Activated CD4-positive, alpha-beta T cell treated with anti-CD3 and anti-CD28 coated beads for 48 hours (primary cell): ENCODE measurements at regions not wholly inside any gene's neighbourhood (a gene's known extent, or its start where the extent isn't known, plus 50 kb on each side); places are given as distances from the start of the nearest gene placed in this dataset.
"Not testable (repeated sequence)": the region's sequence is repeated elsewhere in the genome, so short reads cannot be mapped to it uniquely, and the experiment has no call there.

Source experiments
- DNase-seq: peaks from one replicate; pipeline ENCODE4 v3.0.0-alpha.2; 2020

DNA sequence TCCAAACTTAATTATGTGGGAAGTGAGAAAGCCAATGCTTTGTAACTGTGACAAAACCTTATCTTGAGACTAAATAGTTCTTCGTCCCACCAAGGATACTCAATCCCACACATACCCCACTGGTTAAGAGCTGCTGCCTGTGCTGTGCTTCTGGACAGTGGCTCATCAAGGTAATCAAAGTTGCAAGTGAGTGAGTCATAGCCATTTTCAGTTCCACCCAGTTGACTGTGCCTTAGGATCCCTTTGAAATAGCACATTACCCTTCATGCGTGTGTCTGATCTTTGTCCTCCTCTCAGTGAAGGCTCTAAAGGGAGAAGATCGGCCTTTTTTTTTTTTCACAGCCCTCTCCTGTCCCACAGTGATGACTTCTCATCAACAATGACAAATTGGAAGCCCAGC, 706.0 kb upstream of the AUTS2 start:
- no peak for DNase-seq

DNA sequence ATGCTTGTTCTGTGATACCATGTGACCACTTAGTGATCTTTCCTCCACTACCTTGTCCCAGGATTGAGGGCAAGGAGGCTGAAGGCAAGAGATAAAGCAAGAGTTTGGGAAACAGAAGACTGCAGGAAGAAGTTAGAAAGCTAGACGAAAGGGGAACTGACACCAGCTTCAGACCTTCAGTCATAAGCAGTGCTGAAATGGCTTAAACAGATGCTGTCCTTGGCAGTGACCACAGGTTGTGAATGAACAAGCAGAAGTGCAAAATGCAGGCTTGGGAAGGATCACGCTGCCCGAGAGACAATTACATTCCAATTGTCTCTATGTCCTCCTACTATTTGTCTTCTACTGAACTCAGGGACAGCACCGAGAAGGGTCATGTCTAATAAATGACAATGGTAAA, 704.9 kb upstream of the AUTS2 start:
- DNase-seq = no peak

DNA sequence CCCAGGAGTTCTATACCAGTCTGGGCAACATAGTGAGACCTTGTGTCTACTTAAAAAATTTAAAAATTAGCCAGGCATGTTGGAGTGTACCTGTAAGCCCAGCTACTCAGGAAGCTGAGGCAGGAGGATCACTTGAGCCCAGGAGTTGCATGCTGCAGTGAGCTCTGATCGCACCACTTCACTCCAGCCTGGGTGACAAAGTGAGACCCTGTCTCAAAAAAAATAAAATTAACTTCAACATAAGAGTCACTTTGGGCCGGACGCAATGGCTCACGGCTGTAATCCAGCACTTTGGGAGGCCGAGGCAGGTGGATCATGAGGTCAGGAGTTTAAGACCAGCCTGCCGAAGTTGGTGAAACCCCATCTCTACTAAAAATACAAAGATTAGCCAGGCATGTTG, 699.1 kb upstream of the AUTS2 start:
- DNase-seq = not testable (repeated sequence)

DNA sequence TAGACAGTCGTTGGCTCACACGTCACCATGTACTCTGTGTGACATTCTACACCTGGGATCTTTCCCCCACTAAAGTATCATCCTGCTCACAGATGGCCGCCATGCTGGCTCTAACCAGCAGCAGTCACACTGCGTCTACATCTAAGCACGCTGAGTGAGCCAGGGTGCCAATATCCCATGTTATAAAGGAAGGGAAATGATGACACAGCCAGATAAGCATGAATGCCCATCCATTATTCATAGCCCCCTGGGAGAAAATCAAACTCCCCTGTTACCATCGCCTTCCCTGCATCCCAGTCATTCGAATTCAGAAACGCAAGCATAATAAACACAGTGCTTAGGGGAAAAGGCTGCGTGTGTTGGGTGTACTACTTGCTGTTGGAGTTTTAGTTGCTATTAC, 698.2 kb upstream of the AUTS2 start:
- DNase-seq = no peak

DNA sequence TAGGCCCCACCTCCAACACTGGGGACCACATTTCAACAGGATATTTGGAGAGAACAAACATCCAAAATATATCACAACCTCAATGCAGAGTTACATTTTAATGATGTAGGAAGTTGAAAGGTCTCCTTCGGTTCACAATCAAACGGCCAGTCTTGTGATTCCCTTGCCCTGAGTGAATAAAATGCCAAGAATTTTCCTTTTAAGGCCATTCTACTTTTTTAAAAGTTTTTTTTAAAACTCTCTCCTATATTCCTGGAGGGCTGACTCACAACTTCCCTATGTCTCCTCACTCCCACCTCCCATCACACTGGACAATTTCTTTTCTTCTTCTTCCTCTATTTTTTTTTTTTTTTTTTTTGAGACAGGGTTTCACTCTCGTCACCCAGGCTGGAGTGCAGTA, 693.6 kb upstream of the AUTS2 start:
- DNase-seq = no peak

DNA sequence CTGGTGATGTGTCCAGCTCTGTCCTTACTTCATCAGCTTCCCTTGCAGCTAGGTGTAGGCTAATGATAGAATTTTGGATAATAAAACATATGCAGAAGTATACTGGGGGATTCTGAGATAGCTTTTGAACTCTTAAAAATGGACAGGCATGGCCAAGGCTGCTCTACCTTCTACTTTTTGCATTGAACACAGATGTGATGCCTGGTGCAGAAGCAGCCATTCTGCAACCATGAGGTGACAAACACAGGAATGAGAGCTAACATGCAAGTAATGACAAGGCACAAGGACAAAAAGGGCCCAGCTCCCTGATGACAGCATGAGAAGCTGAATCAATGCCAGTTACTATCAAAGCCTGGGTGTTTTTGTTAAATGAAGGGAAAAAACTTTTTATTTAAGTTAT, 686.5 kb upstream of the AUTS2 start:
- no peak for DNase-seq

DNA sequence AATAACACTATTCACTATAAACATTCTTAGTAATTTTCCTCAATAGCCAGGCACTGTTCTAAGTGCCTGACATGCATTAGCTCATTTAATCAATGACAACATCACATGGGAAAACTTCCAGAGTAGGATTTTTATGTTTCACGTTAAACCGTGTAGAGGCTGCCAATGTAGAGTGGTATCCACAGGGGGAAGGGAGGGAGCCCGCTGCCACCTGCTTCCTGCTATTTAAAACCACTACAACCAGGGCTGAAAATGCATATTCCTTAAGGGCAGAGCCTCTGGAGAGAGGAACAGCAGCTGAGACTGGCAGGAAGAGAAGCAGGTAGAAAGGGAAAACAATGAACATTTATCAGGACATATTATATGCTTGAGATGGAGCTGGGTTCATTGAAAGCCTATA, 684.3 kb upstream of the AUTS2 start:
- DNase-seq = no peak

DNA sequence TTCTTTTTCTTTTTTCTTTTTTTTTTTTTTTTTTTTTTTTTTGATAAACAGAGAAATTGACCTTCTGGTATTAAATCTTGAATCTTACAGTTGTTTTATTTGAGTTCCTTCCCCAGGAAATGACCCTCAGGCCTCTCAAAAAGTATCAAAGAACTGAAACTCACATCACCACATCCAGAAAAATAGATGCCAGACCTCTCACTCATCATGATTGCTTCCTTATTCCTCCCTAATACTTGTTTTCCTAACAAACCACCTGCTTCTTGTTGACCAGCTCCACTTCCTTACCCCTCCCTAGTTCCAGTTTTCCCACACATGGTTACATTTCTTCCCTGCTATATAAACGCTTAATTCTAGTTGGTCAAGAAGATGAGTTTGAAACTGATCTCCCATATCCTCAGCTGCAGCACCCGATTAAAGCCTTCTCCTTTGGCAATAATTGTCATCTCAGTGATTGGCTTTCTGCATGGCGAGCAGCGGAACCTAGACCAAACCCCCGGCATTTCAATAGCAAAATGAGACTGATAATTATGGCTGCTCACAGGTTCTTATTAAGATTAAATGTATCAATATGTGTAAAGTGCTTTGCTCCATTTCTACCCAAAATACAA, 681.1 kb upstream of the AUTS2 start:
- no peak for DNase-seq

DNA sequence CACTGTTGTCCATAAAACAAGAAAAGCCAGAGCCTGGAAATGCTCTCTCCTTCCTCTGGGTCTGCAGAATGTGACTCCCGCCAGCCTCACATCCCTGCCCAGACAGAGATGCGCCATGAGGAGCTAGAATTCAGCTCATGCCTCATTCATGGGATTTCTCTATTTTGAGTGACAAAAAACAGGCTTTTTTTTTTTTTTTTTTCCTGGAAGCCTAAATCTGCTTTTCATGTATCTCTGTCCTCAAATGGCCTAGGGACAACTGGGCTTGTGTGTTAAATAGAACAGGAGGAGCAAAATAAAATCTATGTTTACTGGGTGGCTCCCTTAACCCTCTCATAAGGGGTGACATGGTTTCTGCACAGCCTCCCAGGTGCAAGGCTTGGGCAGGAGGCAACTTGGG, 679.7 kb upstream of the AUTS2 start:
- DNase-seq = no peak

DNA sequence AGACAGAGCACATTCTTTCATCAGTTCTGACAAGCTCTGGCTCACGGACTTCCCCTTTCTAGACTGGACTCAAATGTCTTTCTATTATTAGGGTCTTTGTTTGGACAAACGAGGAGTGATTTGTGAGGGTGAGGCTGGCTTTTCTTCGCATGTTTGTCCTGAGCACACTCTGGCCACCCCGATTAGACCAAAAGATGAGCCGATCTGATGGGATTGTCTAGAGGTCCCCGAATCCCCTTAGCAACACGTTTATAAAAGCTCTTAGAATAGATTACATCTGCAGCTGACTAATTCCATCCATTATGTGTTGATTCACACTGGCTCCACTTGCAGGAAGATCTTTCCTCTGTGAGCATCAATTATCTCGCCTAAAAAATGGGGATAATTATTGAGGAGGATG, 675.4 kb upstream of the AUTS2 start:
- DNase-seq = no peak

DNA sequence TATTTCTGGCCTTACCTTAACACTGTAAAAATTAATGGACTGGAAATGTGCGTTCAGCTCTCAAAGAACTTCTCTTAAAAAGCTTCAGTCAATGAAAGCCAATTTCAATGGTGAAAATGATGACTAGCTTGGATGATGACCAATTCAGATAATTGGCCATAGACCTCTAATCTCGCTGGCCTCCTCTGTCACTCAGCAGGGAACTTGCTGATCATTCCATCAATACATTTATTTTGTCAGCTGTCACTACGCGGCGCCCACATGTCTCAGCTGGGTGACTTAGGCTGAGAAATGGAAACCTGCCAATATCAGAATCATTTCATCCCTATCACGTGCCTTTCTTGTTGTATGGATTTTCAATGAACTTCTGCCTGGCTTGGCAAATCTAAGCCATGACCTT, 673.0 kb upstream of the AUTS2 start:
- no peak for DNase-seq

DNA sequence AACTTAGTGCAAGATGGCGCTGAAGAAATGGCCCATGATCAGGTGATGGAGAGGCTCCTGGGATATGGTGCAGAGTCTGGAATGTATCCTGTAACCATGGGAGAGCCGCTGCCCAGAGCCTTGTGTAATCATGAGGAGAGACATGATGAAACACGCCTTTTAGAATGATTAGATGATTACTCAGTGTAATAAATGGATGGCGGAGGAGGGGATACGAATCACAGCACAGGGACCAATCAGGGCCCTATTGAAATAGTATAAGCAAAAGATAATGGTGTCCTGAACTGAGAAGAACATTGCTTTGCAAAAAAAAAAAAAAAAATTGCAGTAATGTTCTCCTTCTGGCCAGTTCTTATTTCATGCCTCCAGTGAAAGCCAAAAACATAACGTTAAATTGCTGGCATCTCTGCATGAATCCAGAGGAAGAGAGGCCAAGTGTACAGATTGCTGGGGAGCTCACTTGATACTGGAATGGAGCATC, 668.5 kb upstream of the AUTS2 start:
- no peak for DNase-seq

DNA sequence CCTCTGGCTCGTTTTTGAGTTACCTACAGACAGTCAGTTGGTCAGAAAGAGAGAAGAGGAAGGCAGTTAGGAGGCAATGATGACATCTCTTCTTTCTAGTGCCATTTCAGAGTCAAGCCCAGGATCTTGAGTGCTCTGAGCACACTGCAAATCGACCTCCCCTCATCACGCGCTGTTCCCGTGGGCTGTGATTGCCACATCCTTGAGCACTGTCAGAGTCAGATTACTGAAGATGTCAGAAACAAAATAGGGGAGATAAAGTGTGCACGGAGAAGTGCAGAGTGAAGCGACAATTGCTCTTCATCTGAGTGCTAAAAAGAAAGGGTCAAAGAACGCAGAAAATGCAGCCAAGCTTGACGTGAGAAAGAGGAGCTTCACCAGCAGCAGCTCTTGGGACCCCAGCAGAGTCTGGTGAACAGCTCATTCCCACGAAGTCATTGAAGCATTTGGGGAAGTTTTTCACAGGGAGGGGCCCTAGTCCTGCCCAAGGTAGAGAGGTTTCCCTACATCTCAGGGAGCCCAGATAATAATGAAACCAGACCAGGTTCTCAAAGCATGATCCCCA, 661.7 kb upstream of the AUTS2 start:
- DNase-seq = no peak

DNA sequence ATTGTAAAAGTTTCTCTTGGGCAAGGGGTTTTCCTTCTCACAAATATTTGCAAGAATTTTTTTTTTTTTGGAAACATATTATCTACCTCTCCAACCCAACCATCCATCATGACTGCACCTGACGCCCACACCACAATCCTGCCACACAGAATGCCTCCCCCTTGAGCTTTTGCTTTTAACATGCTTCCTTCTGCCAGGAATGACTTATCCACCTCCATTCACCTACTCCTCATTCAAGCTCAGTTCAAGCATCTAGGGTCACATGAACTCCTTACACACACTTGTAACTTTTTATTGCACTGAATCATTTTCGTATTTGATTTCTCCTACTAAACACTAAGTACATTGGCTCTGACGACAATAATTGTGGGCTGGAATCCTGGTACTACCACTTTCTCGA, 660.1 kb upstream of the AUTS2 start:
- DNase-seq = no peak

DNA sequence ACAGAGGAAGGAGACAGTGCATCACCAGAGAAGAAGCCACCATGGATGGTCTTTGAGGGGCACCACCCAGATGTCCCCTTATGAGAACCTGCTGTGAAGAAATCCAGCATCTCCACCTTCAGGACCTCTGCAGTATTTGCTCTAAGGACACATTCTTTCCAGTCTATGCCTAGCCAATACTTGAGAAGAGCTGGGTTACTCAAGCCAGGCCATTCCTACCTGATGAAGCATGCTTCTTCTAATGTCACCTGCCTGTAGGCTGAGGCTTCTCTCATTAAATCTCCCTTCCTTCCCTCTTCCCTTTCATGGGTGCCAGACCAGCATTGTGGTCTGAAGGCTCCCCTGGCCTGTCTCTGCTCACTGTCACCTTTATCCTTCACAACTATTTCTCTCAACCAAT, 654.5 kb upstream of the AUTS2 start:
- DNase-seq = no peak

DNA sequence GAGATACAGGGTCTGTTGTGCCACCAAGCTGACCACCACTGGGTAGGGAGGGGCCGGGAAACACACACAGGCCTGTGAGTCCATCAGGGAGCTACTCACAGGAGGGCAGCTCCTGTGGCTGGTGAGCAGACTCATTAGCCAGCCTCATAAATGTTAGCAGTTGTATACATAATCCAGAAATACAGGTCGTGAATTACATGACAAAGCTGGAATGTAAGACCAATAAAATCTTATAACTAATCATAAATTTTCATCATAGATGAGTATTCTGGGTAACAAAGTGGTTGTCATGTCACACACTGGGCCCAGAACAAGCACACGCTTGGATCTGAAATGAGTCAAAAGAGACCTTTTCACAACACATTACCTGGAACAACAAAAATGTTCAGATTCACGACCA, 642.6 kb upstream of the AUTS2 start:
- no peak for DNase-seq

DNA sequence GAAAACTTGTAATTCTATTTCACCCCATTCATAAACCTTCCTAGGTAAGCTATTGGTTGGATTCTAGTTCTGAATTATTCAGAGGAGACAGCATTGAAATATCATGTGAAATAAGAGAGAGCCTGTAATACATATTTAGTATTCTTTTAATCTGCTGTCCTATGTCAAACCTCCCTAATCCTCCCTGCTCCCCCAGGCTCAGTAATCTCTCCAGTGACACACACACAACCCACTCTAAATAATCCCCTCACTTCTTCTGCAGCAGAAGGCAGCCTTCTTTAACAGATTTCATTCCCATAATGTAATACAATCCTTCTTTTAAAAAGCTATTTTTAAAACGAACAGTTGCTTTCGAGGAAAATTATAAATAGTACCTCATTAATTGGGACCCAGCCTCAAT, 639.7 kb upstream of the AUTS2 start:
- DNase-seq = no peak

DNA sequence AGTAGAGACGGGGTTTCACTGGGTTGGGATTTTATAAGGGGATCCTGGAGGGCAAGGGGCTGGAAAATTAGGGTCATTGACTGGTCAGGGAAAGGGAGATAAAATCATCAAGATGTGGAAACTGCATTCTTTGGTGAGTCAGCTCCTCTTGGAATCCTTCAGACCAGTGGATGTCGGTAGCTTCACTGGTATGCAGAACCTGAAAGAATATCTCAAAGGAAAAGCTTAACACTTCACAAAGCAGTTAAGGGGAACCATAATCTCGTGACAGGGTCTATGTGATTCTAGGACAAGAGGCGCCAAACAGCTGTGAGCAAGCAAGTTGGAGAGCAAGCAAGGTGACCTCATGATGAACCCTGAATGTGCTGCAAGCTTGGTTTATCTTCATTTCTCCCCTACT, 634.7 kb upstream of the AUTS2 start:
- no peak for DNase-seq

DNA sequence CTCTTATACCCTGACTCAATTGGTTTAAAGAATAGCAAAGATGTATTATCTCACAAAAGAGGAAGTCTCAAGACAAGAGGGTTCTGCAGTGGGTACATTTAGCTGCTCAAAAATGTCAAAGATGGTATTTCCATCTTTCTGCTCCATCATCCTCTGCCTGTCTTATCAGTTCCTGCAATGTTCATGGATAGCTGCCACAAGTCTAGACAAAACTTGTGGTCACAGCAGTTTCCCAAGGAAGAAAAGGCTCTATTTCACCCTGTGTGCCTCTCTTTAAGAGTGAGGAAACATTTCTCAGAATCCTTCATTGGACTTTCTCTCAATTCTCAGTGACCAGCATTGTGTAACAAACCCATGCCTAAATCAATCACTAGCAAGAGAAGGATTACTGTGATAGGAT, 634.2 kb upstream of the AUTS2 start:
- DNase-seq = no peak

DNA sequence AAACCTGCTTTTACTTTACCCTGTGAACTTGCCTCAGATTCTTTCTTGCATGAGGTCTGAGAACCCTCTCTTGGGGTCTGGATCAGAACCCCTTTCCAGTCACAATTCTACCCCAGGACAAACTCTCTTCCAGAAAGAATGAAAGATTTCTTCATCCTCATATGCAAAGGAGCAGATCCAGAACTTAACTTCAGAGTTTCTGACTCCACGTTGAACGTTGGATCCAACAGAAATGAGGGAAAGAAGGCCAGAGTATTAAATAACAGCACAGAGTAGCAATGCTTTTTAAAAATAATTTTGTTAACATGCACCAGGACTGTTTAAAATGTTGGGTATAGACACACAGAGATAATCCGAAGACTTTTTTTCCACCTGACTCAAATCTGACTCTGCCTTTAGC, 632.9 kb upstream of the AUTS2 start:
- DNase-seq = no peak

DNA sequence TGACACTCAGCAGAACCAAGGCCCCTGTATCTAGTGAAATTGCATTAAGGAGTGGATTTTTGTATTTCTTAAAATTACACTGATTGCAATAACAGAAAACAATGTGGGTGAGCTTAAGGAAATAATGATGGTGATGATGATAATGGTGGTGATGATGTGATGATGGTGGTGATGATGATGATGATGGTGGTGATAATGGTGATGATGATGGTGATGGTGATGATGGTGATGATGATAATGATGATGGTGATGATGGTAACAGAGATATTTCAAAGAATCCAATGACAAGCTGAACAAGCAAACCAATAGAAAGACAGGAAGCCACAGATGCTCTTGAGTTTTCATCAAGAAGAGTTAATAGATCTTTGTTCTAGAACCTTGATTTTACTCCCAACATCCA, 630.7 kb upstream of the AUTS2 start:
- DNase-seq = no peak

DNA sequence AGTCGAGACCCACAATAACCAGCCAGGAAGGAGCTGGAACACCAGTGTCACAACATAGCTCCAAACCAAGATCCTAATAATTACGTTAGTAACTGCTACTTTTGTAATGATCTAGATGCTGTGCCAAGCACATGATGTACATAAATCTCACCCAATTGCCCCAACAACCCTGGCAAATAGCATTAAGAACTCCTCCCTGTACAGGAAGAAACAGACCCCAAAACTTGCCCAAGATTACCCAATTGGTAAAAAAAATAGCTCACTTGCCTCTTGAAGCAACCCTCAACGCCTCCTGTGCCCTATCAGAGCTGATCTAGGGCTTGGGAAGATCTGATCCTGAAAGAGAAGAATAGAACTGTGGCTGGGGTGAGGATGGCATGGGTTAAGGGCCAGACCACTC, 628.7 kb upstream of the AUTS2 start:
- no peak for DNase-seq

DNA sequence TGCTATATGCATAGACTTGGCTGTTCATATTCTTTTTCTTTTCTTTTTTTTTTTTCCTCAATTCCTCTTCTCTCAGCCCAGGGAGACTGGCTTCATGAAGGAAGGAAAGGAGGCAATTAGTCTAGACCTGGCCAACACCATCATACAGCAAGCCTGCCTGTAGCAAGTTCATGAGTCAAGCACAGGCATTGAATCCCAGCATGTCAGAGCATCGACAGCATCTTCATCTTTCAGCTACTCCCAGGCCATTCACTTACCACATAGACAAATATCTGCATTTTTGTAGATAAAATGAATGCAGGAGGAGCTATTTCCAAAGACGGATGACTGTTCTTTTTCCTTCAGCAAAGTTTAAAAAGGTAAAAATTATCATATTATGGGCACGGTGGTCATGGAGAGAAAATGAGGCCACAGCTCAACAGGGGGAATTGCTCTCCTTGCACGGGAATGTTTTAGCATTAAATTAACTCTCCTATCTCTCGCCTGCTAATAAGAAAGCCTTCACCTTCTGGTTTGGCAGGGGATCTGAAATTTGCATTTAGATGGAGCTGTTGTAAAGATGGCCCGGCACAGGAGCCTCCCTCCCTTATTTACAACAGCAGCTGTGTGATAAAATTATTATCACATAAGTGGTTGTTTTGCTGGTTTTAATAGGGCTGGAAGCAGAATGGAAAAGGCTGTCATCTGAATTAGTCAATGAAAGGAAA, 626.5 kb upstream of the AUTS2 start:
- DNase-seq = no peak

DNA sequence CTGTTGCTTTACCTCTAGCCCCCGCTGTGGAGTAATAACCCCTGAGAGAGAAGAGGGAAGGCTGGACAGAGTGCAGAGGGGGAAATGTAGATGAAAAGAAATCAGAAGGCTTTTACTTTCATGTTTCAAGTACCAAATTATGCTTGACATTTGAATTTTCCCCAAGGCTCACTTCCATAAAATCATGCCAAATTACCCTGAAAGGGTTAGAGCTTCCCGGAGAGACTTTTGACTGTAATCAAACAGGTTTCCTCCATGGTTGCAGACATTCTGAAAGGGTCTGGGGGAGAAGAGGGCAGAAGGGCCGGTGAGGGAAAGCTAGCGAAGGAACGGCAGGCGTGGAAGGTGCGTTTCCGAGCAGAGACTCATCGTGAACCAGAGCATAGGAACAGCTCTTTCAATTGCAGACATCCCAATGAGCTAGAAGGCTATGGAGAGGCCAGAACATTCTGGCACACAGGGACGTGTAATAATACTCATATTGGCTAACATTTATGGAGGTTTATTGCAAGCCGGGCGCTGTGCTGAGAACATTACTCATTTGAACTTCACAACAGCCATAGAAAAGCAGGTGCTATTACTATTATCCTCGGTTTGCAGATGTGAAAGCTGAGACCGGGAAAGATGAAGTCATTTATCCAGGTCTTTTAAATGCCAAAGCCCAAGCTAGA, 620.8 kb upstream of the AUTS2 start:
- no peak for DNase-seq
